GM23338 (cell line): ENCODE measurements at regions not wholly inside any gene's neighbourhood (a gene's known extent, or its start where the extent isn't known, plus 50 kb on each side); places are given as distances from the start of the nearest gene placed in this dataset.

Source experiments
- ATAC-seq: fragments of 200-7000 bp; cut with Tn5 transposase; 3 replicates; pipeline ENCODE4 v1.9.1; 2020
- DNase-seq: peaks from one replicate; pipeline ENCODE4 v3.0.0-alpha.2; 2015; ENCODE audit warnings: low spot score
- H2AFZ ChIP-seq: fragments of 200-600 bp; sonication (generic); 2 replicates; pipeline ENCODE4 v1.8.0; 2016; ENCODE audit warnings: antibody characterized with exemption, mild to moderate bottlenecking, moderate library complexity
- H3F3A ChIP-seq: fragments of 200-600 bp; sonication (generic); replicated peaks from 2 replicates; pipeline ENCODE4 v1.8.0; 2017; ENCODE audit warnings: antibody characterized with exemption, mixed run types, low read depth
- H3K27ac ChIP-seq: fragments of 200-600 bp; sonication (generic); 2 replicates; pipeline ENCODE4 v1.6.1; 2016; ENCODE audit warnings: low read depth
- H3K27me3 ChIP-seq: fragments of 200-600 bp; sonication (generic); 2 replicates; pipeline ENCODE4 v1.8.0; 2016; ENCODE audit warnings: mild to moderate bottlenecking, mixed run types, moderate library complexity; ENCODE audit not compliant: insufficient read depth
- H3K36me3 ChIP-seq: fragments of 200-600 bp; sonication (generic); 2 replicates; pipeline ENCODE4 v1.8.0; 2016; ENCODE audit warnings: mild to moderate bottlenecking; ENCODE audit not compliant: insufficient read depth
- H3K4me1 ChIP-seq: fragments of 200-600 bp; sonication (generic); 2 replicates; pipeline ENCODE4 v1.8.0; 2016; ENCODE audit warnings: mild to moderate bottlenecking, moderate library complexity; ENCODE audit not compliant: insufficient read depth
- H3K4me2 ChIP-seq: fragments of 200-600 bp; sonication (generic); 2 replicates; pipeline ENCODE4 v1.7.1; 2017; ENCODE audit warnings: mixed run types
- H3K4me3 ChIP-seq: fragments of 200-600 bp; sonication (generic); 2 replicates; pipeline ENCODE4 v1.6.1; 2016; ENCODE audit warnings: mixed run types
- H3K79me2 ChIP-seq: fragments of 200-600 bp; sonication (generic); replicated peaks from 2 replicates; pipeline ENCODE4 v1.8.0; 2017; ENCODE audit warnings: mild to moderate bottlenecking; ENCODE audit not compliant: insufficient read depth
- H3K9me2 ChIP-seq: fragments of 200-600 bp; sonication (generic); 2 replicates; pipeline ENCODE4 v1.8.0; 2017; ENCODE audit not compliant: insufficient read depth
- H4K20me1 ChIP-seq: fragments of 200-600 bp; sonication (generic); replicated peaks from 2 replicates; pipeline ENCODE4 v1.8.0; 2017; ENCODE audit warnings: mild to moderate bottlenecking; ENCODE audit not compliant: insufficient read depth
- H3K27ac Mint-ChIP-seq: 2 replicates; pipeline ENCODE4 v1.8.0; 2020; ENCODE audit warnings: inconsistent platforms, mild to moderate bottlenecking, moderate library complexity, mixed read lengths
- H3K27me3 Mint-ChIP-seq: 3 replicates; pipeline ENCODE4 v1.8.0; 2022; ENCODE audit warnings: low read depth, mild to moderate bottlenecking, moderate library complexity, mixed read lengths, inconsistent platforms; ENCODE audit not compliant: insufficient read depth, poor library complexity
- H3K36me3 Mint-ChIP-seq: 3 replicates; pipeline ENCODE4 v1.8.0; 2021; ENCODE audit warnings: low read depth, mild to moderate bottlenecking, inconsistent platforms, moderate library complexity, mixed read lengths
- H3K4me1 Mint-ChIP-seq: 3 replicates; pipeline ENCODE4 v1.8.0; 2020; ENCODE audit warnings: mild to moderate bottlenecking, inconsistent platforms, mixed read lengths
- H3K4me3 Mint-ChIP-seq: 3 replicates; pipeline ENCODE4 v1.8.0; 2021; ENCODE audit warnings: moderate library complexity, mild to moderate bottlenecking, inconsistent platforms, mixed read lengths
- H3K9me3 Mint-ChIP-seq: 3 replicates; pipeline ENCODE4 v1.8.0; 2020; ENCODE audit warnings: moderate library complexity, mild to moderate bottlenecking, inconsistent platforms, mixed read lengths
- CREB1 ChIP-seq: fragments of 250-450 bp; sonication (Bioruptor Pico); IDR thresholded peaks from 2 replicates; pipeline ENCODE4 v1.5.0; 2020; ENCODE audit warnings: low read depth, mild to moderate bottlenecking, moderate library complexity
- JUNB ChIP-seq: IDR thresholded peaks from one replicate; pipeline ENCODE4 v1.6.1; 2016; ENCODE audit warnings: antibody characterized with exemption; ENCODE audit not compliant: unreplicated experiment
- NANOG ChIP-seq: IDR thresholded peaks from 2 replicates; pipeline ENCODE4 v1.6.1; 2016; ENCODE audit warnings: antibody characterized with exemption, borderline replicate concordance
- STAT1 ChIP-seq: IDR thresholded peaks from one replicate; pipeline ENCODE4 v1.6.1; 2016; ENCODE audit warnings: antibody characterized with exemption; ENCODE audit not compliant: unreplicated experiment
- ZNF114 ChIP-seq: fragments of 250-450 bp; sonication (Bioruptor Pico); IDR thresholded peaks from 2 replicates; pipeline ENCODE4 v1.5.0; 2020; ENCODE audit warnings: mild to moderate bottlenecking, moderate library complexity
- TF ChIP-seq, protein P1 (sequence below): IDR thresholded peaks from one replicate; pipeline ENCODE4 v1.6.1; 2018; ENCODE audit warnings: antibody characterized with exemption; ENCODE audit not compliant: unreplicated experiment
- TF ChIP-seq, protein P2 (sequence below): IDR thresholded peaks from 2 replicates; pipeline ENCODE4 v1.6.1; 2016; ENCODE audit warnings: antibody characterized with exemption
- TF ChIP-seq, protein P3 (sequence below), 2 experiments: fragments of 200-600 bp in 1 of 2; sonication (generic) in 1 of 2; conservative IDR thresholded peaks; 2 replicates each; pipeline versions ENCODE4 v1.5.1 to v1.6.1; 2016 to 2017; ENCODE audit warnings: antibody characterized with exemption in 2 of 2, low read depth in 2 of 2, mild to moderate bottlenecking in 2 of 2, moderate library complexity in 1 of 2
- TF ChIP-seq, protein P4 (sequence below): fragments of 250-450 bp; sonication (Bioruptor Pico); IDR thresholded peaks from 2 replicates; pipeline ENCODE4 v1.5.0; 2020; ENCODE audit warnings: mild to moderate bottlenecking, moderate library complexity

DNA sequence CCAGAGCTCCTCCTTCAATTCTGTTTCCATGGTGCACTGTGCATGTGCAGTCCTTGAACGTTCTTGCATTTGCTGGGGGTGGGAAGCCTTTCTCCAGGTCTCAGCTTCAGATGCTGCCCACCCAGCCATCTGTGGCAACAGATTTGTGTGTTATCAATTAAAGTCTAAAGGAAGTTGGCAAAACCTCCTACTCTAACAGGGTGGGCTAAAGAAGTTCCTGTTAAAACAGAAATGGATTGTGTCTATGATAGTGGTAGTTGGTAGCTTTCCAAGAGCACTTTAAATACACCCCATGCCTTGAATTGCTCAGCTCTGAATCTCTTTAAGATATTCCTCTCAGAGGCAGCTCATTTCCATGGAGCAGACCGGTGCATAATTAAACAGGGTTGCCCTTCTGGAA lies 488.0 kb upstream of the SUCLG2 start:
- Mint-ChIP-seq H3K27ac (no peak overlapping the region), H3K27me3 (no peaks in the 10 kb centered on the region), H3K4me3 (no peak overlapping the region), H3K4me1 (no peaks in the 10 kb centered on the region), H3K9me3 (no peaks in the 10 kb centered on the region), H3K36me3 (no peaks in the 10 kb centered on the region)
- H3K4me3 ChIP-seq, result no peak overlapping the region
- no peaks in the 10 kb centered on the region for H3K79me2 ChIP-seq
- H3K4me2 ChIP-seq, result no peak overlapping the region
- H3K9me2 ChIP-seq, result peaks cover 8% of the 10 kb centered on the region
- TF ChIP-seq, protein P1, sequence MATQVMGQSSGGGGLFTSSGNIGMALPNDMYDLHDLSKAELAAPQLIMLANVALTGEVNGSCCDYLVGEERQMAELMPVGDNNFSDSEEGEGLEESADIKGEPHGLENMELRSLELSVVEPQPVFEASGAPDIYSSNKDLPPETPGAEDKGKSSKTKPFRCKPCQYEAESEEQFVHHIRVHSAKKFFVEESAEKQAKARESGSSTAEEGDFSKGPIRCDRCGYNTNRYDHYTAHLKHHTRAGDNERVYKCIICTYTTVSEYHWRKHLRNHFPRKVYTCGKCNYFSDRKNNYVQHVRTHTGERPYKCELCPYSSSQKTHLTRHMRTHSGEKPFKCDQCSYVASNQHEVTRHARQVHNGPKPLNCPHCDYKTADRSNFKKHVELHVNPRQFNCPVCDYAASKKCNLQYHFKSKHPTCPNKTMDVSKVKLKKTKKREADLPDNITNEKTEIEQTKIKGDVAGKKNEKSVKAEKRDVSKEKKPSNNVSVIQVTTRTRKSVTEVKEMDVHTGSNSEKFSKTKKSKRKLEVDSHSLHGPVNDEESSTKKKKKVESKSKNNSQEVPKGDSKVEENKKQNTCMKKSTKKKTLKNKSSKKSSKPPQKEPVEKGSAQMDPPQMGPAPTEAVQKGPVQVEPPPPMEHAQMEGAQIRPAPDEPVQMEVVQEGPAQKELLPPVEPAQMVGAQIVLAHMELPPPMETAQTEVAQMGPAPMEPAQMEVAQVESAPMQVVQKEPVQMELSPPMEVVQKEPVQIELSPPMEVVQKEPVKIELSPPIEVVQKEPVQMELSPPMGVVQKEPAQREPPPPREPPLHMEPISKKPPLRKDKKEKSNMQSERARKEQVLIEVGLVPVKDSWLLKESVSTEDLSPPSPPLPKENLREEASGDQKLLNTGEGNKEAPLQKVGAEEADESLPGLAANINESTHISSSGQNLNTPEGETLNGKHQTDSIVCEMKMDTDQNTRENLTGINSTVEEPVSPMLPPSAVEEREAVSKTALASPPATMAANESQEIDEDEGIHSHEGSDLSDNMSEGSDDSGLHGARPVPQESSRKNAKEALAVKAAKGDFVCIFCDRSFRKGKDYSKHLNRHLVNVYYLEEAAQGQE, result no peak
- TF ChIP-seq, protein P2, sequence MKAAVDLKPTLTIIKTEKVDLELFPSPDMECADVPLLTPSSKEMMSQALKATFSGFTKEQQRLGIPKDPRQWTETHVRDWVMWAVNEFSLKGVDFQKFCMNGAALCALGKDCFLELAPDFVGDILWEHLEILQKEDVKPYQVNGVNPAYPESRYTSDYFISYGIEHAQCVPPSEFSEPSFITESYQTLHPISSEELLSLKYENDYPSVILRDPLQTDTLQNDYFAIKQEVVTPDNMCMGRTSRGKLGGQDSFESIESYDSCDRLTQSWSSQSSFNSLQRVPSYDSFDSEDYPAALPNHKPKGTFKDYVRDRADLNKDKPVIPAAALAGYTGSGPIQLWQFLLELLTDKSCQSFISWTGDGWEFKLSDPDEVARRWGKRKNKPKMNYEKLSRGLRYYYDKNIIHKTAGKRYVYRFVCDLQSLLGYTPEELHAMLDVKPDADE, result no peak
- TF ChIP-seq ZNF114 (no peak), NANOG (no peak), CREB1 (CRISPR knock-in tag) (no peak), STAT1 (no peak), JUNB (no peak)
- TF ChIP-seq, protein P3, sequence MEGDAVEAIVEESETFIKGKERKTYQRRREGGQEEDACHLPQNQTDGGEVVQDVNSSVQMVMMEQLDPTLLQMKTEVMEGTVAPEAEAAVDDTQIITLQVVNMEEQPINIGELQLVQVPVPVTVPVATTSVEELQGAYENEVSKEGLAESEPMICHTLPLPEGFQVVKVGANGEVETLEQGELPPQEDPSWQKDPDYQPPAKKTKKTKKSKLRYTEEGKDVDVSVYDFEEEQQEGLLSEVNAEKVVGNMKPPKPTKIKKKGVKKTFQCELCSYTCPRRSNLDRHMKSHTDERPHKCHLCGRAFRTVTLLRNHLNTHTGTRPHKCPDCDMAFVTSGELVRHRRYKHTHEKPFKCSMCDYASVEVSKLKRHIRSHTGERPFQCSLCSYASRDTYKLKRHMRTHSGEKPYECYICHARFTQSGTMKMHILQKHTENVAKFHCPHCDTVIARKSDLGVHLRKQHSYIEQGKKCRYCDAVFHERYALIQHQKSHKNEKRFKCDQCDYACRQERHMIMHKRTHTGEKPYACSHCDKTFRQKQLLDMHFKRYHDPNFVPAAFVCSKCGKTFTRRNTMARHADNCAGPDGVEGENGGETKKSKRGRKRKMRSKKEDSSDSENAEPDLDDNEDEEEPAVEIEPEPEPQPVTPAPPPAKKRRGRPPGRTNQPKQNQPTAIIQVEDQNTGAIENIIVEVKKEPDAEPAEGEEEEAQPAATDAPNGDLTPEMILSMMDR (conservative IDR thresholded peaks at IDR 0.05; ENCODE audit: low read depth in 2 of 2), result no peak
- TF ChIP-seq, protein P4, sequence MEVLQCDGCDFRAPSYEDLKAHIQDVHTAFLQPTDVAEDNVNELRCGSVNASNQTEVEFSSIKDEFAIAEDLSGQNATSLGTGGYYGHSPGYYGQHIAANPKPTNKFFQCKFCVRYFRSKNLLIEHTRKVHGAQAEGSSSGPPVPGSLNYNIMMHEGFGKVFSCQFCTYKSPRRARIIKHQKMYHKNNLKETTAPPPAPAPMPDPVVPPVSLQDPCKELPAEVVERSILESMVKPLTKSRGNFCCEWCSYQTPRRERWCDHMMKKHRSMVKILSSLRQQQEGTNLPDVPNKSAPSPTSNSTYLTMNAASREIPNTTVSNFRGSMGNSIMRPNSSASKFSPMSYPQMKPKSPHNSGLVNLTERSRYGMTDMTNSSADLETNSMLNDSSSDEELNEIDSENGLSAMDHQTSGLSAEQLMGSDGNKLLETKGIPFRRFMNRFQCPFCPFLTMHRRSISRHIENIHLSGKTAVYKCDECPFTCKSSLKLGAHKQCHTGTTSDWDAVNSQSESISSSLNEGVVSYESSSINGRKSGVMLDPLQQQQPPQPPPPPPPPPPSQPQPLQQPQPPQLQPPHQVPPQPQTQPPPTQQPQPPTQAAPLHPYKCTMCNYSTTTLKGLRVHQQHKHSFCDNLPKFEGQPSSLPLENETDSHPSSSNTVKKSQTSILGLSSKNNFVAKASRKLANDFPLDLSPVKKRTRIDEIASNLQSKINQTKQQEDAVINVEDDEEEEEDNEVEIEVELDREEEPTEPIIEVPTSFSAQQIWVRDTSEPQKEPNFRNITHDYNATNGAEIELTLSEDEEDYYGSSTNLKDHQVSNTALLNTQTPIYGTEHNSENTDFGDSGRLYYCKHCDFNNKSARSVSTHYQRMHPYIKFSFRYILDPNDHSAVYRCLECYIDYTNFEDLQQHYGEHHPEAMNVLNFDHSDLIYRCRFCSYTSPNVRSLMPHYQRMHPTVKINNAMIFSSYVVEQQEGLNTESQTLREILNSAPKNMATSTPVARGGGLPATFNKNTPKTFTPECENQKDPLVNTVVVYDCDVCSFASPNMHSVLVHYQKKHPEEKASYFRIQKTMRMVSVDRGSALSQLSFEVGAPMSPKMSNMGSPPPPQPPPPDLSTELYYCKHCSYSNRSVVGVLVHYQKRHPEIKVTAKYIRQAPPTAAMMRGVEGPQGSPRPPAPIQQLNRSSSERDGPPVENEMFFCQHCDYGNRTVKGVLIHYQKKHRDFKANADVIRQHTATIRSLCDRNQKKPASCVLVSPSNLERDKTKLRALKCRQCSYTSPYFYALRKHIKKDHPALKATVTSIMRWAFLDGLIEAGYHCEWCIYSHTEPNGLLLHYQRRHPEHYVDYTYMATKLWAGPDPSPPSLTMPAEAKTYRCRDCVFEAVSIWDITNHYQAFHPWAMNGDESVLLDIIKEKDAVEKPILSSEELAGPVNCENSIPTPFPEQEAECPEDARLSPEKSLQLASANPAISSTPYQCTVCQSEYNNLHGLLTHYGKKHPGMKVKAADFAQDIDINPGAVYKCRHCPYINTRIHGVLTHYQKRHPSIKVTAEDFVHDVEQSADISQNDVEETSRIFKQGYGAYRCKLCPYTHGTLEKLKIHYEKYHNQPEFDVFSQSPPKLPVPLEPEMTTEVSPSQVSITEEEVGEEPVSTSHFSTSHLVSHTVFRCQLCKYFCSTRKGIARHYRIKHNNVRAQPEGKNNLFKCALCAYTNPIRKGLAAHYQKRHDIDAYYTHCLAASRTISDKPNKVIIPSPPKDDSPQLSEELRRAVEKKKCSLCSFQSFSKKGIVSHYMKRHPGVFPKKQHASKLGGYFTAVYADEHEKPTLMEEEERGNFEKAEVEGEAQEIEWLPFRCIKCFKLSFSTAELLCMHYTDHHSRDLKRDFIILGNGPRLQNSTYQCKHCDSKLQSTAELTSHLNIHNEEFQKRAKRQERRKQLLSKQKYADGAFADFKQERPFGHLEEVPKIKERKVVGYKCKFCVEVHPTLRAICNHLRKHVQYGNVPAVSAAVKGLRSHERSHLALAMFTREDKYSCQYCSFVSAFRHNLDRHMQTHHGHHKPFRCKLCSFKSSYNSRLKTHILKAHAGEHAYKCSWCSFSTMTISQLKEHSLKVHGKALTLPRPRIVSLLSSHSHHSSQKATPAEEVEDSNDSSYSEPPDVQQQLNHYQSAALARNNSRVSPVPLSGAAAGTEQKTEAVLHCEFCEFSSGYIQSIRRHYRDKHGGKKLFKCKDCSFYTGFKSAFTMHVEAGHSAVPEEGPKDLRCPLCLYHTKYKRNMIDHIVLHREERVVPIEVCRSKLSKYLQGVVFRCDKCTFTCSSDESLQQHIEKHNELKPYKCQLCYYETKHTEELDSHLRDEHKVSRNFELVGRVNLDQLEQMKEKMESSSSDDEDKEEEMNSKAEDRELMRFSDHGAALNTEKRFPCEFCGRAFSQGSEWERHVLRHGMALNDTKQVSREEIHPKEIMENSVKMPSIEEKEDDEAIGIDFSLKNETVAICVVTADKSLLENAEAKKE, result no peak
- no peaks in the 10 kb centered on the region for H3K27me3 ChIP-seq
- H2AFZ ChIP-seq, result no peak overlapping the region
- no peak overlapping the region for H3K27ac ChIP-seq
- no peaks in the 10 kb centered on the region for H3K4me1 ChIP-seq
- no peaks in the 10 kb centered on the region for H3K36me3 ChIP-seq
- H3F3A ChIP-seq, result no peaks in the 10 kb centered on the region
- no peaks in the 10 kb centered on the region for H4K20me1 ChIP-seq
- no peak for DNase-seq
- ATAC-seq, result no peak
